ENCODE measurements at regions not wholly inside any gene's neighbourhood (a gene's known extent, or its start where the extent isn't known, plus 50 kb on each side); places are given as distances from the start of the nearest gene placed in this dataset.

- no peak for DNase-seq
Observed at GRCh38 chr13:109976206-109976997, 190.0 kb upstream of the IRS2 start.

- no peak for DNase-seq
Observed at GRCh38 chr13:109974354-109974753, 188.0 kb upstream of the IRS2 start.

DNA sequence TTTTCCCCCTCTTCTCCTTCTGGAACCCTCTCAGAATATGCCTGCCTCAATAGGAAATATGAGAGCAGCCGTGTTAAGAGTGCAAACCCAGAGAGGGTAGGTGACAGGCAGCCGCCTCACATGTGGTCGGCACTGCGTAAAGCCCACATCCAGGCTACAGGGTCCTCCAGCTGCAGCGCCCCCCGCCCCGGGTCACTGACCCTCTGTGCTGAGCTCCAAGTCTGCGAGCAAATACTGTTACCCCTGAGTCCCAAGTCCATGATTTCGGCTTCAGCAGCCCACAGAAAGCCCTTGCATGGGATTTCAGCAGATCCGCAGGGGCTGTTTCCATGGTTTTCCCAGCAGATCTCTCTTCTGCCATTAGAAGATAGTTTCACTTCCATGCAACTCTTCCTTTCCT, 186.9 kb upstream of the IRS2 start:
- no peak for DNase-seq

GRCh38 chr13:109971456-109972090, 185.2 kb upstream of the IRS2 start:
- DNase-seq: no peak

- DNase-seq: no peak
Observed at GRCh38 chr13:109971006-109971405, 184.6 kb upstream of the IRS2 start.

DNA sequence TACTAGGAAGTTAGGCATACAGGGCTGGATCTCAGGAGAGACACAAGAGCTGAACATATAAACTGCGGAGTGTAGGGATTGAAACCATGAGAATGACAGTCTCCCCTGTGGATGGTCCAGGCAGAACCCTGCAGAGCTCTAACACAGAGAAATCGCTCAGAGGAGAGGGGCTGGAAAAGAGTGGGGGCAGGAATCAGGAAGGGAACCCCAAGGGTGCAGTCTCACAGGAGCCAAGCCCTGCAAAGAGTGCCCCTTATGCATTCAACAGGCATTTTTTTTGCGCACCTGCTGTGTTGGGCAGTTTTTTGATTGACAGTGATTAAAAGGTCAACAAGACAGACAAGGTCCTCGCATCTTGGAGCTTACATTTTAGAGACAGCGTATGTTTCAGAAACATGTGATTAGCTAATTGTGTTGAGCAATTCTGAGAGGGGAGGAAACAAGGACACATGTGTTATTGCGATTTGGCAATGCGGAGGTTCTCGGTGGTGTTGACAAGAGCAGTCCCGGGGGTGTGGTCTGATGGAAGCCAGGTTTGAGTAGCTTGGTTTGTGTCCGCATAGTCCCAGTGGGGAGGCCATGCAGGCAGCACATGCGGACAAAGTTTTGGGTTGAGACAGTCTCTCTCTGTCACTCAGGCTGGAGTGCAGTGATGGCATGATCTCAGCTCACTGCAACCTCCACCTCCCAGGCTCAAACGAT, 182.6 kb upstream of the IRS2 start:
- no peak for DNase-seq

DNA sequence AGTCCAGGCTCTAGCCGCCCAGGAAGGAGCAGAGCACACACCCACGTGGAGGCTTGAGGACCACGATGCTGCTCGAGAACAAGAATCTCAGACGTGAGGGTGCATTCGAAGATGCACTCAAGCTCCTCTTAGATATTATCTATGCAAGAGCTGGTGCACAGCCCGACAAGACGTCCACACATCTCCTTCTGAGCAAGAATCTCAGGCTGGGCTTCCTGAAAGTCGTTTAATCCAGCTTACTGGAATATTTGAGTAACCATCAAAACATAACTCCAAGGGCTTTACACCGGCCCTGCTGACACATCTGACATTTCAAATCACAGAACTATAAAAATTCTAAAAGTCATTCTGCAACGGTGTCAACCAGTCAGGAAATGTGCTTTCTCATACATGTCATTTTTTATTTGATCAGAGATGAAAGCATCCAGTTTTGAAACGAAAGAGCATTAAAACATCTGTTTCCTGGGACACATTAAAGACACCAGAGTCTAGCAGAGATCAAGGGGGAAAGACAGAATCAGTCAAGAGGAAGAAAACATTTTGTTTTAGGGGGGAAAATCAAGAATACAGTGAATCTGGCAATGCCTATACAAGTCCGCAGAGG, 177.7 kb upstream of the IRS2 start:
- no peak for DNase-seq

DNA sequence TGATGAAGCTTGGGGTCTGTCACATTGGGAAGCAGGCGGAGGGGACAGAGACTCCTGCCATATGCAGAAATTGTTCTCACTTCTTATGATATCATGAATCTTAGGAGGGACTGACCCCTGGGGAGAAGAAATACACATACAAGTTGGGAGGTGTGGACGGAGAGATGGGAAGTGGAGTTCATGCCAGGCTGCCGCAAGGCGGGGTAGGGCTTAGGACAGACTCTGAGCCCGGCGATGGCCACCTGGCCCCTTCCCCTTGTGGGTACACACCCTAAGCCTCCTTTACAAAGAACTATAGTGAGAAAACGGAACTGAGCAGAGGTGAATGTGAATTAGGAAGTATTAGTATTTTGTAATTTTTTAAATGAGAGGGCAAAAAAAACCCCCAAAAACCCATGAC, 177.0 kb upstream of the IRS2 start:
- no peak for DNase-seq

- DNase-seq: no peak
Observed at GRCh38 chr13:109959903-109960302, 173.5 kb upstream of the IRS2 start.

DNA sequence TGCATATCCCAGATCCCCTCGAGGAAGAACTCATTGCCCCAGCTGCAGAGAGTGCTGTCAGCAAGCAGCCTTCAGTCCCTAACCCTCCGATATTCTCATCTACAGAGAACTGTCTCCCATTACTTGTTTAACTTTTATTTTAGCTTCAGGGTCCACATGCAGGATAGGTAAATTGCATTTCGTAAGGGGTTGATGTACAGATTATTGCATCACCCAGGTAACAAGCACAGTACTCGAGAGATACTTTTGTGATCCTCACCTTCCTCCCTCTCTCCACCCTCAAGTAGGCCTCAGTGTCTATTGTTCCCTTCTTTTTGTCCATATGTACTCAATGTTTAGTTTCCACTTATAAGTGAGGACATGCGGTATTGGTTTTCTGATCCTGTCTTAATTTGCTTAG, 171.5 kb upstream of the IRS2 start:
- DNase-seq: no peak

DNA sequence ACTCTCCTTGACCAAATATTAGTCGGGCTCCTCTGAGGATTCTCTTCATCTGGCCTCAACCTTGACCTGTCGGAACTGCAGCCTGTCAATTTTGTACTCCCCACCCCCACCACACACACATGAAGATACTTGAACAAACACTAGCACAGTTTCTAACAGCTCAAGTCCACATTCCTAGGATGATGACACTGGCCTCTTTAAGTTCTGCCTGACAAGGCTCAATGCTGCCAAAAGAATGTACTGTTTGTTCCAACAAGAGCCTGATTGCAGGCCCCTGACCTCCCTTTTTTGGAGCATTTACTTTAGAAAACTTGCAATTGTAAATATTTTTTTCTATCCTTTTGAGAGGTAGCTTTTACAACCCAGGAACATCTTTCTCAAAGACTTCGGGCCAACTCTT, 169.2 kb upstream of the IRS2 start:
- DNase-seq: no peak

DNA sequence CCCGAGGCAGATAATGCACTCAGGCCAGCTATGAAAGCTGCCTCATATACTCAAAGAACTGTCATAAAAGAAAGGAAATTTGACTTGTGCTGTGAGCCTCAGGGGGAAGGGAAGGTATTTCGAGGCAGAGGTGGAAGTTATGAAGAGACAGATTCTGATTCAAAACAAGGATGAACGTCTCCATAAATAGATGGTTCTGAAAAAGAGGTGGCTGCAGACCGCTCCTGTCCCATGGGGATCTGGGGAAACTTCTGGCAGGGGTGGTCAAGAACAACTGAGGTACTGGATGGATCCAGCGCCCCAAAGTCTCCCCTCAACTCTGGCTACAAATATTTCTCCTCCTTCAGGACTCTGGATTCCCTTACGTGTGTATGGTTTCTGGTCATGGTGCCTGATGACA, 168.1 kb upstream of the IRS2 start:
- no peak for DNase-seq

DNA sequence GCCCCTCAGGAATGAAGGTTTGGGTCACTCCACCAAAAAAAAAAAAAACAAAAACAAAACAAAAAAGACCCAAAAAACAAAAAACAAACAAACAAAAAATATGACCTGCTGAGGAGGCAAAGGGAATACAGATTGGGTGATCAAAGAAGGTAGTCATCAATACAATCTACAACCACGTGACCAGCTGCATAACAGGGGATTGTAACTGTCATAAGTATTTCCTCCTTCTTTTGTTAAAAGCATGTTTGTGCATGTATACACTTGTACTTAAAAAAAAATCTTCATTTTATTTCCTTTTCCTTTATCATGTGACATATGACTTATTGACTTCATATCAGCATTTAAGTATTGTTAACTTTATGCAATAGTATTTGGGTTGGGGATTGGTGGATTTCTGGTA, 165.1 kb upstream of the IRS2 start:
- DNase-seq: no peak

DNA sequence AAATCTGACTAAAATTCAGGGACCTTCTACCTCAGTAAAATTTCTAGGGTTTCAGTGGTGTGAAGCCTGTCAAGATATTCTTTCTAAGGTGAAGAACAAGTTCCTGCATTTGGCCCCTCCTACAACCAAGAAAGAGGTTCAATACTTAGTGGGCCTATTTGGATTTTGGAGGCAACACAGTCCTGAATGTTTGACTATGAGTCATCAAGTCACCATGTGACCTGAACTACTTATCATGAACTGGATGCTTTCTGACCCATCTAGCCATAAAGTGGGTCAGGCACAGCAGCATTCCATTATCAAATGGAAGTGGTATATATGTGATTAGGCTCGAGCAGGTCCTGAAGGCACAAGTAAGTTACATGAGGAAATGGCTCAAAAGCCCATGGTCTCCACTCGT, 163.0 kb upstream of the IRS2 start:
- no peak for DNase-seq

- no peak for DNase-seq
Observed at GRCh38 chr13:109947006-109947405, 160.6 kb upstream of the IRS2 start.

GRCh38 chr13:109945206-109945960, 159.0 kb upstream of the IRS2 start:
- DNase-seq: no peak

- no peak for DNase-seq
Observed at GRCh38 chr13:109941951-109942350, 155.6 kb upstream of the IRS2 start.

GRCh38 chr13:109941221-109941620, 154.8 kb upstream of the IRS2 start:
- no peak for DNase-seq

DNA sequence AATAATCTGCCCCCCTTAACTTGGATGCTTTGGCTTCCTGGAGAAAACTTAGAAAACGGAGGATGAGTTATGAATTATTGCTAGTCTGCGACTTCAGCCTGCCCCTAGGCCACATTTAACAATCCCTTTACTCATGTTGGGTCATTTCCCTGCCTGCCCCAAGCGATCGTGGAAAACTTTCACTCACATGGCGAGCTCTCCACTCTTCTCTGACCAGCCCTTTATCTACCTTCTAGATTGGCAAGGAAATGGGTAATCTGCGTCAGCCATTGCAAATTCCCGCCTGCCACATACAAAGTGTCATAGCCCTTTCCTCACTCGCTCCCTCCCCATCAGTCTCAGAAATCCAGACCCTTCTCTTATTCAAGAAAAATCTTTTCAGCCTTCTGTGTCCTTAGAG, 154.3 kb upstream of the IRS2 start:
- no peak for DNase-seq

DNA sequence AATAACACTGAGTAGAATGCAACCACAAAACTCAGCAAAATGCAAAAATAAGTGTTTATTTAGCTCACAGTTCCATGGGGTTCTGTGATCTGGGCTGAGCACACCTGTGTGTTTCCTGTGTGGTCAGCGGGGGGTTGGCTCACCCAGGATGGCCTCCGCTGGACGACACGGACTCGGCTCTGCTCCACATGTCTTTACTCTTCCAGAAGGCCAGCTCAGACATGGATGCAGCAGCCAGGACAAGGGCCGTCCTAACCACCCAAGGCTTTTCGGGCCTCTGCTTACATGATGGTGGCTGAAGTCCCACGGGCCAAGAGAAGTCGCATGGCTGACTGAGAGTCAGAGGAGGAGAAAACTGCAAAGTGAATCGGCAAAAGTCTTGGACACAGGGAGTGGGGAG, 153.5 kb upstream of the IRS2 start:
- no peak for DNase-seq

DNA sequence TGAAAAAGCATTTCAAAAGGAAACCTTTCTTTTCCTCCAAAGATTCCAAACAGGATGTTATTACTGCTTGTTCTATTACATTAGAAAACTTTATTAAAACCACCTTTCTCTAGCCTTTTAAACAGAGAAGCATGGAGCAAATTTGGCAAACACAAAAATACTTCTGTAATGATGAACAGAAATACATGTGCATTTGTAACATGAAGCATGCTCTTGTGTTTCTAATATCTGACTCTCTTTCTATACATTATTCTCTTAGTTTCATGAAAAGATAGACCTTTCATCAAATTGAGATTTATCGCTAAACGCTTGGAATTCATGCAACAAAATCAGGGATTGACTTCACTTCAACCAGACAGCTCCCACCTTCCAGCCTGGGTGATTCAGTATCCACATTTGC, 152.8 kb upstream of the IRS2 start:
- no peak for DNase-seq

GRCh38 chr13:109938255-109938936, 152.0 kb upstream of the IRS2 start:
- DNase-seq: no peak

All from NCI-H69 (cell line).